H1 (cell line): ENCODE measurements at regions not wholly inside any gene's neighbourhood (a gene's known extent, or its start where the extent isn't known, plus 50 kb on each side); places are given as distances from the start of the nearest gene placed in this dataset.

Experiments used
- CTCF ChIA-PET: fragments of 300-600 bp; sonication (Branson Sonifier 250); formaldehyde crosslinking; loops from one replicate; lab custom pipeline; 2021; ENCODE audit not compliant: partially characterized antibody; lab: Charles Lee
- POLR2A ChIA-PET: fragments of 300-600 bp; sonication (Branson Sonifier 250); formaldehyde crosslinking; loops from one replicate; lab custom pipeline; 2021; ENCODE audit warnings: inconsistent platforms; ENCODE audit not compliant: partially characterized antibody; lab: Charles Lee
- DNase-seq, 2 experiments: peaks; one replicate each; pipeline versions ENCODE4 v3.0.0 to v3.0.0-alpha.2; 2010 to 2022; ENCODE audit warnings: low spot score in 2 of 2, low read depth in 1 of 2, mixed read lengths in 1 of 2
- FAIRE-seq: peaks from 2 replicates; lab custom pipeline; 2011; peaks lifted over from hg19 to GRCh38; lab: Jason Lieb, UNC
- H2AFZ ChIP-seq: 2 replicates; pipeline ENCODE4 v1.8.1; 2012; ENCODE audit warnings: low read length, inconsistent platforms
- H2AK5ac ChIP-seq: 2 replicates; pipeline ENCODE4 v1.6.1; 2013; ENCODE audit warnings: low read depth, low read length
- H2BK120ac ChIP-seq: replicated peaks from 2 replicates; pipeline ENCODE3; 2013; ENCODE audit warnings: low read depth, low read length, inconsistent platforms
- H2BK12ac ChIP-seq: 2 replicates; pipeline ENCODE4 v1.6.1; 2013; ENCODE audit warnings: low read depth, low read length
- H2BK15ac ChIP-seq: 2 replicates; pipeline ENCODE4 v1.6.1; 2013; ENCODE audit warnings: low read length
- H2BK20ac ChIP-seq: 2 replicates; pipeline ENCODE4 v1.6.1; 2013; ENCODE audit warnings: low read length
- H2BK5ac ChIP-seq: 2 replicates; pipeline ENCODE4 v1.6.1; 2013; ENCODE audit warnings: low read depth, low read length
- H3K14ac ChIP-seq: 2 replicates; pipeline ENCODE4 v1.6.1; 2013; ENCODE audit warnings: inconsistent platforms; ENCODE audit not compliant: insufficient read length
- H3K18ac ChIP-seq: 2 replicates; pipeline ENCODE4 v1.6.1; 2013; ENCODE audit warnings: low read length; ENCODE audit errors: extremely low read depth
- H3K23ac ChIP-seq: 2 replicates; pipeline ENCODE4 v1.6.1; 2013; ENCODE audit warnings: inconsistent platforms; ENCODE audit not compliant: insufficient read length
- H3K23me2 ChIP-seq: 2 replicates; pipeline ENCODE4 v1.6.1; 2013; ENCODE audit warnings: low read depth, low read length
- H3K27ac ChIP-seq: 2 replicates; pipeline ENCODE4 v1.6.1; 2011; ENCODE audit warnings: low read depth, low read length, inconsistent platforms
- H3K27me3 ChIP-seq, 4 experiments: replicated peaks in 1 of 4; 1 replicate in 1 of 4; 2 replicates in 3 of 4; pipeline versions ENCODE4 v1.6.1 to v1.8.1; 2011 to 2013; ENCODE audit warnings: low read length in 3 of 4, mild to moderate bottlenecking in 3 of 4, inconsistent platforms in 2 of 4, mixed read lengths in 2 of 4, moderate library complexity in 1 of 4; ENCODE audit not compliant: control insufficient read depth in 3 of 4, insufficient read depth in 3 of 4; ENCODE audit errors: extremely low read depth in 1 of 4
- H3K36me3 ChIP-seq, 4 experiments: 2 replicates each; pipeline versions ENCODE4 v1.6.1 to v1.8.1; 2011 to 2013; ENCODE audit warnings: mild to moderate bottlenecking in 4 of 4, low read length in 3 of 4, moderate library complexity in 2 of 4, control low read depth in 1 of 4, inconsistent platforms in 1 of 4; ENCODE audit not compliant: insufficient read depth in 4 of 4, control insufficient read depth in 2 of 4
- H3K4ac ChIP-seq: replicated peaks from 2 replicates; pipeline ENCODE3; 2013; ENCODE audit warnings: low read length, low read depth, mixed read lengths, inconsistent platforms; ENCODE audit not compliant: insufficient read length
- H3K4me1 ChIP-seq, 4 experiments: replicated peaks in 1 of 4; 1 replicate in 1 of 4; 2 replicates in 3 of 4; pipeline versions ENCODE4 v1.6.1 to v1.8.1; 2011 to 2013; ENCODE audit warnings: low read length in 3 of 4, inconsistent platforms in 2 of 4, mixed read lengths in 1 of 4; ENCODE audit not compliant: insufficient read depth in 4 of 4, control insufficient read depth in 3 of 4
- H3K4me2 ChIP-seq, 2 experiments: 2 replicates each; pipeline versions ENCODE4 v1.6.1 to v1.8.1; 2011 to 2013; ENCODE audit warnings: low read depth in 2 of 2, low read length in 2 of 2, control low read depth in 1 of 2, inconsistent platforms in 1 of 2, mild to moderate bottlenecking in 1 of 2; ENCODE audit not compliant: insufficient read depth in 1 of 2
- H3K4me3 ChIP-seq, 4 experiments: fragments of 200-600, 300-600 bp in 1 of 4; sonication (generic), shearing (Covaris generic), sonication (Bioruptor Twin) in 1 of 4; 2 replicates each; pipeline versions ENCODE4 v1.5.1 to v1.8.1; 2011 to 2016; ENCODE audit warnings: low read length in 4 of 4, low read depth in 3 of 4, control low read depth in 2 of 4, inconsistent platforms in 2 of 4, mild to moderate bottlenecking in 2 of 4, mixed read lengths in 1 of 4, moderate library complexity in 1 of 4; ENCODE audit not compliant: insufficient read depth in 2 of 4; ENCODE audit errors: extremely low read depth in 1 of 4
- H3K56ac ChIP-seq: replicated peaks from 2 replicates; pipeline ENCODE3; 2013; ENCODE audit warnings: low read depth, mild to moderate bottlenecking, mixed read lengths, low read length, inconsistent platforms; ENCODE audit not compliant: insufficient read length
- H3K79me1 ChIP-seq: 2 replicates; pipeline ENCODE4 v1.6.1; 2013; ENCODE audit warnings: low read depth, low read length, control low read depth
- H3K79me2 ChIP-seq, 2 experiments: 2 replicates each; pipeline versions ENCODE4 v1.6.1 to v1.8.1; 2012 to 2013; ENCODE audit warnings: low read length in 2 of 2, mild to moderate bottlenecking in 2 of 2, inconsistent platforms in 1 of 2; ENCODE audit not compliant: insufficient read depth in 2 of 2, control insufficient read depth in 1 of 2
- H3K9ac ChIP-seq, 4 experiments: replicated peaks in 1 of 4; 1 replicate in 1 of 4; 2 replicates in 3 of 4; pipeline versions ENCODE4 v1.6.1 to v1.8.1; 2011 to 2013; ENCODE audit warnings: low read depth in 3 of 4, low read length in 3 of 4, control low read depth in 2 of 4, mild to moderate bottlenecking in 2 of 4, moderate library complexity in 2 of 4, inconsistent platforms in 1 of 4; ENCODE audit errors: extremely low read depth in 1 of 4
- H3K9me3 ChIP-seq, 2 experiments: 2 replicates each; pipeline versions ENCODE4 v1.6.1 to v1.8.1; 2012 to 2013; ENCODE audit warnings: mild to moderate bottlenecking in 2 of 2, moderate library complexity in 2 of 2, control low read depth in 1 of 2, inconsistent platforms in 1 of 2, low read depth in 1 of 2, low read length in 1 of 2, mixed read lengths in 1 of 2; ENCODE audit not compliant: insufficient read depth in 2 of 2
- H4K20me1 ChIP-seq, 2 experiments: replicated peaks in 1 of 2; 2 replicates each; pipeline versions ENCODE3 to v1.8.1; 2011 to 2013; ENCODE audit warnings: inconsistent platforms in 2 of 2, low read length in 2 of 2, mild to moderate bottlenecking in 1 of 2; ENCODE audit not compliant: insufficient read depth in 2 of 2, control insufficient read depth in 1 of 2
- H4K5ac ChIP-seq: 2 replicates; pipeline ENCODE4 v1.6.1; 2013; ENCODE audit warnings: low read length, low read depth, mixed read lengths, inconsistent platforms; ENCODE audit not compliant: insufficient read length
- H4K8ac ChIP-seq: 2 replicates; pipeline ENCODE4 v1.8.0; 2013; ENCODE audit warnings: mild to moderate bottlenecking, moderate library complexity, low read length, inconsistent platforms; ENCODE audit not compliant: insufficient read depth; ENCODE audit errors: extremely low read depth
- H4K91ac ChIP-seq: replicated peaks from 2 replicates; pipeline ENCODE3; 2013; ENCODE audit warnings: low read length, mixed read lengths, inconsistent platforms; ENCODE audit not compliant: insufficient read length
- CTBP2 ChIP-seq: IDR thresholded peaks from 2 replicates; pipeline ENCODE4 v1.7.0; 2011; ENCODE audit warnings: borderline replicate concordance, mild to moderate bottlenecking, moderate library complexity, mixed read lengths, low read length; ENCODE audit not compliant: insufficient read depth, insufficient read length
- EP300 ChIP-seq, 2 experiments: IDR thresholded peaks; 1 replicate in 1 of 2; 2 replicates in 1 of 2; pipeline ENCODE4 v1.6.1; 2011 to 2012; ENCODE audit warnings: low read depth in 2 of 2, low read length in 2 of 2, mild to moderate bottlenecking in 2 of 2, borderline replicate concordance in 1 of 2, inconsistent platforms in 1 of 2, moderate library complexity in 1 of 2
- EZH2 ChIP-seq: fragments of 200-600 bp; sonication (generic); IDR thresholded peaks from 2 replicates; pipeline ENCODE4 v1.7.1; 2012; ENCODE audit warnings: low read depth, mild to moderate bottlenecking, moderate library complexity, low read length, inconsistent platforms; ENCODE audit not compliant: severe bottlenecking
- JUN ChIP-seq: IDR thresholded peaks from 2 replicates; pipeline ENCODE4 v1.6.1; 2011; ENCODE audit warnings: low read depth, mild to moderate bottlenecking, improper control_type of control experiment, low read length
- KDM5A ChIP-seq: fragments of 200-600 bp; IDR thresholded peaks from 2 replicates; pipeline ENCODE4 v1.7.1; 2012; ENCODE audit warnings: mild to moderate bottlenecking, low read length, inconsistent platforms, mixed read lengths
- NRF1 ChIP-seq: IDR thresholded peaks from 2 replicates; pipeline ENCODE4 v1.6.1; 2011; ENCODE audit warnings: mild to moderate bottlenecking, low read depth, low read length, improper control_type of control experiment
- SIN3A ChIP-seq, 2 experiments: IDR thresholded peaks in 1 of 2; conservative IDR thresholded peaks in 1 of 2; 2 replicates each; pipeline ENCODE4 v1.6.1; 2011 to 2012; ENCODE audit warnings: low read length in 2 of 2, improper control_type of control experiment in 1 of 2, low read depth in 1 of 2, mild to moderate bottlenecking in 1 of 2
- SP4 ChIP-seq: IDR thresholded peaks from 2 replicates; pipeline ENCODE4 v1.6.1; 2012; ENCODE audit warnings: low read length, inconsistent platforms
- TAF1 ChIP-seq: IDR thresholded peaks from 2 replicates; pipeline ENCODE4 v1.6.1; 2011; ENCODE audit warnings: mild to moderate bottlenecking, low read depth, low read length
- TAF7 ChIP-seq: optimal IDR thresholded peaks from 2 replicates; pipeline ENCODE3; 2011; ENCODE audit warnings: low read depth, mild to moderate bottlenecking, inconsistent platforms, low read length, moderate library complexity, borderline replicate concordance
- TEAD4 ChIP-seq: IDR thresholded peaks from 2 replicates; pipeline ENCODE4 v1.6.1; 2012; ENCODE audit warnings: low read depth, low read length, inconsistent platforms, mixed read lengths
- YY1 ChIP-seq: IDR thresholded peaks from 2 replicates; pipeline ENCODE4 v1.6.1; 2011; ENCODE audit warnings: low read depth, mild to moderate bottlenecking, low read length
- WGBS, 2 experiments: shearing (Covaris generic) in 1 of 2; methylation state at CpG; one replicate each; pipeline versions ENCODE4 v1.1.6 to v1.1.7; 2013 to 2015; ENCODE audit warnings: low lambda C conversion rate in 2 of 2, mixed read lengths in 2 of 2, inconsistent platforms in 1 of 2, low coverage in 1 of 2, missing lambda C conversion rate in 1 of 2; ENCODE audit not compliant: insufficient replicate concordance in 2 of 2, insufficient coverage in 1 of 2, insufficient read length in 1 of 2; ENCODE audit errors: extremely low coverage in 1 of 2, missing lambda C conversion rate in 1 of 2; 5-methylcytosine and 5-hydroxymethylcytosine counted together
- TF ChIP-seq, protein P1 (sequence below): IDR thresholded peaks from 2 replicates; pipeline ENCODE4 v1.6.1; 2012; ENCODE audit warnings: inconsistent platforms

DNA sequence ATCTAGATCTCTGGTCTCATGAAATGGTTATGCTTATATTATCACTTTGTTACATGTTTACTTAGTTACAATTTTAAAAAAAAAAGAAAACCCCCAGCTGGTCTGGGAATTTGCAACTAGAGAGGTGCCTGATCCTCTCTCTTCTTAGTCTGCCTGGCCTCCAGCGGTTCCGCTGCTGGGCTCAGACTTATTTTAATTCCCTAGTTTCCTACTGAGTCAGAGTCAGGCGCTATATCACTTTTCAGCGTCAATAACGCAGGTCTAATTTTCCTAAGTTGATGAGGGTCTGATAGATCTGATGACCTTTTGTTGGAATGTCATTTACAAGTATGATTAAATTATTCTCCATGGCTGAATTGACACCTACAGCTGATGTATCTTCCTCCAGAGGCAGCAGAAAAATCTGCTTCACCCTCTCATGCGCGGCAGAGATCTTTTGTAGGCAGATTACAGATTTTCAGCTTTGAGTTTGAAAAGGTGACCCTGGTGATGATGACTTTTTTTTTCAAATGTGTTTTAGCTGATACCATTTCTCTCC lies 391.0 kb downstream of the CBLN4 start:
- no peak for TF ChIP-seq SIN3A (conservative IDR thresholded peaks at IDR 0.05 in 1 of 2, IDR thresholded peaks at IDR 0.05 in 1 of 2; ENCODE audit: low read depth in 1 of 2, low read length in 2 of 2)
- TF ChIP-seq SP4 = no peak
- TF ChIP-seq TAF7 = no peak
- TF ChIP-seq EZH2 = no peak
- no peak for TF ChIP-seq CTBP2
- TF ChIP-seq NRF1 = no peak
- TF ChIP-seq EP300 (IDR thresholded peaks at IDR 0.05; ENCODE audit: borderline replicate concordance in 1 of 2, low read depth in 2 of 2, low read length in 2 of 2) = no peak
- no peak for TF ChIP-seq TEAD4
- TF ChIP-seq, protein P1, sequence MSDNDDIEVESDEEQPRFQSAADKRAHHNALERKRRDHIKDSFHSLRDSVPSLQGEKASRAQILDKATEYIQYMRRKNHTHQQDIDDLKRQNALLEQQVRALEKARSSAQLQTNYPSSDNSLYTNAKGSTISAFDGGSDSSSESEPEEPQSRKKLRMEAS = no peak
- no peak for TF ChIP-seq JUN
- TF ChIP-seq KDM5A = no peak
- no peak for TF ChIP-seq TAF1
- TF ChIP-seq YY1 = no peak
- TF ChIP-seq, all 59 proteins: peak for 0
- Histone ChIP-seq H2BK120ac (no peak overlapping the region), H3K79me2 (no peaks in the 10 kb centered on the region), H3K18ac (no peak overlapping the region), H3K9ac (no peak overlapping the region), H4K8ac (no peak overlapping the region), H4K5ac (no peak overlapping the region), H3K4me1 (0 out of 7 replicates have a peak, but pooled peaks cover 0 to 2% (median 0%) of the 10 kb centered on the region in 4 experiments), H2BK12ac (no peak overlapping the region), H3K4ac (no peak overlapping the region), H2BK15ac (no peak overlapping the region), H3K79me1 (no peaks in the 10 kb centered on the region), H2AK5ac (no peak overlapping the region), H4K20me1 (no peaks in the 10 kb centered on the region), H3K4me2 (no peak overlapping the region), H3K4me3 (no peak overlapping the region), H3K36me3 (no peaks in the 10 kb centered on the region), H3K23me2 (no peaks in the 10 kb centered on the region), H3K14ac (no peak overlapping the region), H3K27ac (no peak overlapping the region), H3K56ac (no peak overlapping the region), H3K9me3 (no peaks in the 10 kb centered on the region), H4K91ac (no peak overlapping the region), H2AFZ (no peak overlapping the region), H3K23ac (no peak overlapping the region), H2BK5ac (no peak overlapping the region), H2BK20ac (no peak overlapping the region), H3K27me3 (no peaks in the 10 kb centered on the region)
- DNase-seq (no peak), FAIRE-seq (no peak)
- WGBS, 2 experiments = 75% methylated on average over 7 of the region's 7 CpGs; no CpG with 5 or more reads in 1 of the 2 experiments
- POLR2A ChIA-PET = no interaction called here
- CTCF ChIA-PET = interaction anchor here (0.6 to 0.9 kb wide), 2 partner anchors 14 to 28 kb away, joined by 3 read pairs; no protein-coding TSS in a partner anchor
